Body of pancreas (tissue), 4 donors: ENCODE measurements at regions not wholly inside any gene's neighbourhood (a gene's known extent, or its start where the extent isn't known, plus 50 kb on each side); places are given as distances from the start of the nearest gene placed in this dataset.

Experiments
- CTCF ChIP-seq, 7 experiments: fragments of 450-650 bp in 4 of 7; fragments of 200-600 bp in 3 of 7; sonication (generic) in 3 of 7; IDR thresholded peaks; one replicate each; pipeline ENCODE4 v1.5.1; 2016 to 2019; ENCODE audit warnings: antibody characterized with exemption in 7 of 7
- POLR2A ChIP-seq, 3 donors: fragments of 450-650 bp; IDR thresholded peaks; one replicate each; pipeline ENCODE4 v1.6.1; 2016; ENCODE audit warnings: antibody characterized with exemption in 3 of 3, mild to moderate bottlenecking in 2 of 3

- TF ChIP-seq CTCF (IDR thresholded peaks at IDR 0.05) (no peak), POLR2A (IDR thresholded peaks at IDR 0.05) (no peak)
These were observed 213.3 kb downstream of the TENT4A start for GRCh38 chr5:6926491-6927038.
